ENCODE measurements at regions not wholly inside any gene's neighbourhood (a gene's known extent, or its start where the extent isn't known, plus 50 kb on each side); places are given as distances from the start of the nearest gene placed in this dataset.

DNA sequence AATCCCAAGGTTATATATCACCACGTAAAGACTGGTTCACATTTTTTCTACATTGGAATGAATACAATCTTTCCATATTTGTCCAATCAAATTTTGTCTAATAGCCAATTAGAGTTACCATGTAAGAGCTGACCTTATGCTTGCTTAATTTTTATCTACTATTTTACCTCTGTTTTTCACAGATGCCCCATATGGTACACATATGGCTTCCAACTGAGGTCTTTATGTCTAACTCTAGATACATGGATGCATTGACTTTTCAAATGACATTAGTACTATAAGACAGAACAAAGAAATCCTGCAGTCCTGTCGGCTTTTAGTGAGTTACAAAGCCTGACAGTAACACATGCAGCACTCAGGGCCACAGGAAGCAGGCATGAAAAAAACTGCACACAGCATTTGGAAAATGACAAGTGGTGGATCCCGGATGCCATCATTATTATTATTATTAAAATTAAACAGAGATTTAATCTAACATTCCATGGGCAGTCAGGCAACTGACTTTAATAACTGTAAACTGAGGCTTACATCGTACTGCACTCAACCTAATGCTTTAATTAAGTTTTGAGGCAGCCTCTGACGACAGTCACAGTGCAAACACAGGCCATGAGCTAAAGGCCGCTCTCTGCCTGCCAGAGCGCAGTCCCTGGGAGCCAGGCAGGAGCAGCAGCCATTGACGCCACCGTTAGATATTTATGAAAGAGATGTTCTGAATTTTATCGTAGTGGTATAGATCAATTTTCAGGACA lies 113.9 kb upstream of the TMCO5A start:
- 77 to 83% methylated on average over 10 of the region's 10 CpGs for WGBS, 2 donors
- Histone ChIP-seq H3K4me3 (no peak overlapping the region), H3K36me3 (no peaks in the 10 kb centered on the region), H3K27me3 (no peaks in the 10 kb centered on the region), H3K9me3 (no peaks in the 10 kb centered on the region), H3K4me1 (no peaks in the 10 kb centered on the region), H3K27ac (no peak overlapping the region)
- intact Hi-C loops (cut with DNase I): no loop called here
- no peak for TF ChIP-seq POLR2A (IDR thresholded peaks at IDR 0.05)
- DNase-seq: no peak

DNA sequence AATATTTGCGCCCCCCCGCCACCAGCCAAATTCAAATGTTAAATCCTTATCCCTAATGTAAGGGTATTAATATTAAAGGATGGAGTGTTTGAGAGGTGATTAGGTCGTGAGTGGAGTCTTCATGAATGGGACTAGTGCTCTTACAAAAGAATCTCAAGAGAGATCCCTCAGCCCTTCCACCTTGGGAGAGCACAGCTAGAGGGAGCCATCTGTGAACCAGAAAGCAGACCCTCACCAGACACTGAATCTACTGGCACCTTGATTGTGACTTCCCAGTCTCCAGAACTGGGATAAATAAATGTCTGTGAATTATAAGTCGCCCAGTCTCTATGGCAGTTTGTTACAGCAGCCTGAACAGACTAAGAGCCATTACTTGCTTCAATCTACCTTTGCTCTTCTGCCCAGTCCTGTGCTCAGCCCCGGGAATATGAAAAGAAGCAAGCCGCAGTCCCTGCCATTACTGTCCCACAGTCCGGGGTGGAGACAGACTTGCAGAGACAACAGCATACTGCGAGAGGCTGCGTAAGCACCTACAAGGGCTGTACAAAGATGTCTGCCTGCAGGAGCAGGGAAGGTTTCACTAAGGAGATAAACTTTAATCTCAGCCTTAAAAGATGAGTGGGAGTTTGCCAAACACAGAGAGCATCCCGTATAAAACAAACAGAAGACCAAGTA lies 110.7 kb upstream of the TMCO5A start:
- no peak for DNase-seq
- 78 to 88% methylated on average over 10 of the region's 10 CpGs for WGBS, 2 donors

DNA sequence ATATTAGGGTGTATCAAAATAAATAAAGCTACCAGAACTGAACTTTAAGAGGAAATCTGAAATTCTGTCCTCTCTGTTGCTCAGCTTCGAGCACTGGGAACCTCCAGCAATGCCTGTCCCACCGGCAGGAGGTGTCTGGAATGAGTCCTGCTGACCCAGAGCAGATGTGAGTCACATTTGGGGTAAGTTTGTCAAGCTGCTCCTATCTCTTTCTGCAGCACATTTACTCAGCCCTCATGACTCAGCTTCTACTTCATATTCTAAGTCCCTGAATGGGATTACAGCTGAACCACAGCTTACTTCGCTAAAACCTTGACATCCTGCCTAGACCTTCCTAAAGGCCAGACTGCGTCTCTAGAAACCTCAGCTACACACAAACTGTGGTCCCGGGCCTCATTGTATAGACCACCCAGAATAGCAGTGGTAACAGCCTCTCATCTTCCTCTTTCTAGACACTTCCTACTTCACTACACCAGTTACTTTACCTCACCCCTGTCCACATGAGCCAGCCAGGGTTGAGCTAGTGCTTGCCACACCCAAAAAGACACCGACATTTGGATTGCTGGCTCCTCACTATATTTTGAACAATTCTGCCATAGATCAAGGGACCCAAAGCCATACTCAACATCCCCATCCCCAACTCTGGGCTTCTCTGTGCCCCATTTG lies 109.6 kb upstream of the TMCO5A start:
- no peak overlapping the region for H3K4me3 ChIP-seq
- WGBS, 2 donors: 52 to 73% methylated on average over 6 of the region's 6 CpGs
- H3K36me3 ChIP-seq: no peaks in the 10 kb centered on the region
- DNase-seq: no peak
- TF ChIP-seq POLR2AphosphoS5 (IDR thresholded peaks at IDR 0.05) (no peak), EP300 (IDR thresholded peaks at IDR 0.05) (no peak), POLR2A (IDR thresholded peaks at IDR 0.05) (no peak)
- TF ChIP-seq, protein P1, sequence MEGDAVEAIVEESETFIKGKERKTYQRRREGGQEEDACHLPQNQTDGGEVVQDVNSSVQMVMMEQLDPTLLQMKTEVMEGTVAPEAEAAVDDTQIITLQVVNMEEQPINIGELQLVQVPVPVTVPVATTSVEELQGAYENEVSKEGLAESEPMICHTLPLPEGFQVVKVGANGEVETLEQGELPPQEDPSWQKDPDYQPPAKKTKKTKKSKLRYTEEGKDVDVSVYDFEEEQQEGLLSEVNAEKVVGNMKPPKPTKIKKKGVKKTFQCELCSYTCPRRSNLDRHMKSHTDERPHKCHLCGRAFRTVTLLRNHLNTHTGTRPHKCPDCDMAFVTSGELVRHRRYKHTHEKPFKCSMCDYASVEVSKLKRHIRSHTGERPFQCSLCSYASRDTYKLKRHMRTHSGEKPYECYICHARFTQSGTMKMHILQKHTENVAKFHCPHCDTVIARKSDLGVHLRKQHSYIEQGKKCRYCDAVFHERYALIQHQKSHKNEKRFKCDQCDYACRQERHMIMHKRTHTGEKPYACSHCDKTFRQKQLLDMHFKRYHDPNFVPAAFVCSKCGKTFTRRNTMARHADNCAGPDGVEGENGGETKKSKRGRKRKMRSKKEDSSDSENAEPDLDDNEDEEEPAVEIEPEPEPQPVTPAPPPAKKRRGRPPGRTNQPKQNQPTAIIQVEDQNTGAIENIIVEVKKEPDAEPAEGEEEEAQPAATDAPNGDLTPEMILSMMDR (IDR thresholded peaks at IDR 0.05): no peak
- intact Hi-C loops (cut with DNase I): no loop called here
- H3K27me3 ChIP-seq: no peaks in the 10 kb centered on the region
- H3K27ac ChIP-seq: no peak overlapping the region
- no peaks in the 10 kb centered on the region for H3K4me1 ChIP-seq
- no peaks in the 10 kb centered on the region for H3K9me3 ChIP-seq

More for the DNA sequence above, 110.7 kb upstream of the TMCO5A start:
- Histone ChIP-seq H3K9me3 (no peaks in the 10 kb centered on the region), H3K4me1 (no peaks in the 10 kb centered on the region), H3K36me3 (no peaks in the 10 kb centered on the region), H3K27ac (no peak overlapping the region), H3K4me3 (no peak overlapping the region), H3K27me3 (no peaks in the 10 kb centered on the region)
- intact Hi-C loops (cut with DNase I): no loop called here
- TF ChIP-seq EP300 (IDR thresholded peaks at IDR 0.05): no peak
- TF ChIP-seq, protein P1 (IDR thresholded peaks at IDR 0.05): no peak
- TF ChIP-seq POLR2AphosphoS5 (IDR thresholded peaks at IDR 0.05): no peak
- TF ChIP-seq POLR2A (IDR thresholded peaks at IDR 0.05): no peak

DNA sequence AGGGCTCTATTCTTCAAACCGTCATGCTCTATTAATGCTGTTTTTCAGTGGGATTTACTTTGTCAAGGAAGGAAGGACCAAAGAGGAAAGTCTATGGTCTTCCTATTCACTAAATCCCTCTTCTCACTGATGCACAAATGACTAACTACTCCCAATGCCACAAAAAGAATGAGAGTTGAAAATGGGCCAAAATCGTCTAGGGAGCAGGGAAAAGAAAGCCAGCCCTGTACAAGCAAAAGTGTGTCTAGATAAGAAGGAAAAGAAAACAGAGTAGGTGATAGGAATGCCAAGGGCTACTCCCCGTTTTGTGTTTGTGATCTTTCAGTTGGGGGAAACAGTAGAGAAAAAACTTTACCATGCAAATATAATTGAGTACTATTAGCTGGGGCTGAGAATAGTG lies 97.2 kb upstream of the TMCO5A start:
- no peaks in the 10 kb centered on the region for H3K9me3 ChIP-seq
- no peak overlapping the region for H3K4me3 ChIP-seq
- 24 to 61% methylated on average over 3 of the region's 3 CpGs for WGBS, 2 donors
- no peak for TF ChIP-seq EP300 (IDR thresholded peaks at IDR 0.05)
- no peak for TF ChIP-seq POLR2A (IDR thresholded peaks at IDR 0.05)
- TF ChIP-seq POLR2AphosphoS5 (IDR thresholded peaks at IDR 0.05): no peak
- TF ChIP-seq, protein P1 (IDR thresholded peaks at IDR 0.05): no peak
- H3K36me3 ChIP-seq: no peaks in the 10 kb centered on the region
- no peaks in the 10 kb centered on the region for H3K4me1 ChIP-seq
- intact Hi-C loops (cut with DNase I): no loop called here
- DNase-seq: no peak
- H3K27ac ChIP-seq: no peak overlapping the region
- H3K27me3 ChIP-seq: no peaks in the 10 kb centered on the region

DNA sequence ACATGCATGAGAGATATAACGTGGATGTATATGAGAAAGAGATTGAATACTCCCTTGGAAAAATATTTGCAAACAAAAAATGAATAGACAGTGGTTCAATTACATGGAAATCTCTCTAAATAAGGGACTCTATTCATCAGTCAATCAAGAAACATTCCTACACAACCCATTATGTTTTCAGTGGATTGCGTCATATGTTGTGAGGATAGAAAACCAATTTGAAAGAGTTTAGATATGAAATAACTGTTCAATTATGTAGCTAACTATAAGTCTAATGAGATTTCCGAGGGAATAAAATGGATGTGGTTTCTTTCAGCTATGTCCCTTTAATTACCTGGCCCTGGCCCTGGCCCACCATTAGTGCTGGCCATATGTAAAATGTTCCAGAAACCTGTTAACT lies 86.7 kb upstream of the TMCO5A start:
- WGBS, 2 donors: 74 to 87% methylated on average over 3 of the region's 3 CpGs

More for the DNA sequence above, 86.7 kb upstream of the TMCO5A start:
- Histone ChIP-seq H3K4me1 (no peaks in the 10 kb centered on the region), H3K36me3 (no peaks in the 10 kb centered on the region), H3K27me3 (no peaks in the 10 kb centered on the region), H3K27ac (no peak overlapping the region), H3K9me3 (peaks cover 0 to 1% (median under 1%) of the 10 kb centered on the region in 4 donors), H3K4me3 (no peak overlapping the region)
- TF ChIP-seq EP300 (IDR thresholded peaks at IDR 0.05) (no peak), POLR2A (IDR thresholded peaks at IDR 0.05) (no peak), POLR2AphosphoS5 (IDR thresholded peaks at IDR 0.05) (no peak)
- TF ChIP-seq, protein P1 (IDR thresholded peaks at IDR 0.05): no peak
- intact Hi-C loops (cut with DNase I): no loop called here
- no peak for DNase-seq
